ENCODE measurements at regions not wholly inside any gene's neighbourhood (a gene's known extent, or its start where the extent isn't known, plus 50 kb on each side); places are given as distances from the start of the nearest gene placed in this dataset.

- peaks cover 0 to 3% of the 10 kb centered on the region in 2 donors for H3K4me1 ChIP-seq (replicated peaks in 1 of 2)
- ATAC-seq (replicated peaks in 6 of 8), result no peak
- WGBS, 10 experiments, result 39 to 87% (median 81%) methylated on average over 2 to 6 of the region's 6 CpGs
- no peak overlapping the region for H3K4me3 ChIP-seq
- in situ Hi-C loops (cut with MboI; ENCODE audit: low pct_unique_long_range_greater_than_20kb in 2 of 9, low sequenced_read_pairs in 9 of 9, unreplicated experiment in 9 of 9), result no loop called here
- no peak overlapping the region for H3K27ac ChIP-seq
Measured at GRCh38 chr4:181468451-181468850, 774.8 kb upstream of the TENM3 start.

DNA sequence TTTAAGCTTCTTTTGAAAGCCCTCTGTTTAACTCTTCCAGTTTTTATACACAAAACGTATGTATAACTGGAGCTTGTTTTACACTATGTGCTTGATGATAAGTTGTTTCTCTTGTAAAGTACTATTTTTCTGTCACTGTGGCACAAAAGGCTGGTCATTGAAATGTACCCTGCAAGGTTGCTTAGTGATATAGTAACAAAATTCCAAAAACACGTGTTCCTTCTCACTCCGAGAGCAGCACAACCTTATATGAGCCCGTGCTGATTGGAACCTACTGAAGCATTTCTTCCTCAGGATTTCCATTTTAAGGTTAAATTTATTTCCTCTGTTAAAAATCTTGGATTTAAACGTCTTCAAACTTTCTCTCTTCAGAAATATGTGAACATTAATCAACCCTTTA lies 772.9 kb upstream of the TENM3 start:
- in situ Hi-C loops (cut with MboI; ENCODE audit: low pct_unique_long_range_greater_than_20kb in 2 of 9, low sequenced_read_pairs in 9 of 9, unreplicated experiment in 9 of 9), result no loop called here
- peaks cover 0 to 8% of the 10 kb centered on the region in 2 donors for H3K4me1 ChIP-seq (replicated peaks in 1 of 2)

GRCh38 chr4:181475359-181475758 lies 767.8 kb upstream of the TENM3 start:
- no peak overlapping the region for H3K4me3 ChIP-seq
- in situ Hi-C loops (cut with MboI; ENCODE audit: low pct_unique_long_range_greater_than_20kb in 2 of 9, low sequenced_read_pairs in 9 of 9, unreplicated experiment in 9 of 9), result no loop called here
- peaks cover 7 to 20% of the 10 kb centered on the region in 2 donors for H3K4me1 ChIP-seq (replicated peaks in 1 of 2)
- ATAC-seq (replicated peaks in 6 of 8), result peak in 3 of 8 experiments; percentile 43 to 66 (median 53)
- no peak overlapping the region for H3K27ac ChIP-seq
- 0 to 87% (median 44%) methylated on average over 1 to 3 of the region's 3 CpGs for whole genome bisulfite sequencing, 10 experiments

More for the DNA sequence above, 772.9 kb upstream of the TENM3 start:
- WGBS, 10 experiments, result 4 to 72% (median 68%) methylated on average over 2 to 5 of the region's 5 CpGs
- no peak overlapping the region for H3K27ac ChIP-seq
- no peak overlapping the region for H3K4me3 ChIP-seq
- no peak for ATAC-seq (replicated peaks in 6 of 8)

GRCh38 chr4:181475781-181476507 lies 767.3 kb upstream of the TENM3 start:
- Histone ChIP-seq H3K4me1 (replicated peaks in 1 of 2) (peaks cover 7 to 20% of the 10 kb centered on the region in 2 donors), H3K4me3 (no peak overlapping the region), H3K27ac (peak overlapping the region in 1 of 2 donors; percentile 45)
- in situ Hi-C loops (cut with MboI; ENCODE audit: low pct_unique_long_range_greater_than_20kb in 2 of 9, low sequenced_read_pairs in 9 of 9, unreplicated experiment in 9 of 9), result no loop called here
- peak in 5 of 8 experiments; percentile 27 to 96 (median 90) for ATAC-seq (replicated peaks in 6 of 8)
- 6 to 100% (median 61%) methylated on average over 1 to 10 of the region's 14 CpGs for WGBS, 10 experiments

DNA sequence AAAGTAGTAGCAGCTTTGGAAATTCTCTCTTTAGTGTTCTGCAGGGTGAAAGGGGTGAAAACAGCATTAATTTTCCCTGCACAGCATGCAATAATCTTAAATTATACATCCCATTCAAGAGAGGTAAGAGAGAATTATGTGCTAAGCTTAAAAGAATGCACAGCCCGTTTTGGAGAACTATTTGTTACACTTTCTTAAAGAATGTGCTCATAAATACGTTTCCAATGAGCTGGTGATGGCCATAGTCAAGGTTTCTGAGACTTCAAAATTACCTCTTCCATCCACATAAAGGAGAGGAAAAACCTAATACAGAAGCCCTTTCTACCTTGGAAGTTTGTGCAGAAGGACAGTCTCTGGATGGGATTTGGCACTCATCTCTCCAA lies 766.7 kb upstream of the TENM3 start:
- Histone ChIP-seq H3K4me3 (no peak overlapping the region), H3K4me1 (replicated peaks in 1 of 2) (peaks cover 7 to 20% of the 10 kb centered on the region in 2 donors), H3K27ac (no peak overlapping the region)
- WGBS, 10 experiments, result 5 to 83% (median 46%) methylated on average over 1 to 2 of the region's 2 CpGs
- no peak for ATAC-seq (replicated peaks in 6 of 8)
- in situ Hi-C loops (cut with MboI; ENCODE audit: low pct_unique_long_range_greater_than_20kb in 2 of 9, low sequenced_read_pairs in 9 of 9, unreplicated experiment in 9 of 9), result no loop called here

DNA sequence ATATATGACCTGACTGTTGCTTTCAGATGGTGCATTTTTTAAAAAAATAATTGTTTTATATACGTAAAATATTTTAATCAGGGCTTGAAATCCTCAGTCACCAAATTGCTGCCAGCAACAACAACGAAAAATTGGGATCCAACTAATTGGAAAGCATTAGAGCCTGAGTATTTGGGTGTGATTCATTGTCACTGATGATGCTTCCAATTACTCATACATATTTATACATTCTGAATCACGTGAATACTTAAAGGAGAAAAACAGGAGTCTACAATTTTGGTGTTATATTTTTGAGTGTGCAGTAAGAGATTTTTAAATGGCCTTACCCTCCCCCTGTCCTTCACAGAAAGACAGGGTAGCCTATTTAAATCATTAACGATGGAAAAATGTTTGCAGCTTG lies 765.6 kb upstream of the TENM3 start:
- ATAC-seq (replicated peaks in 6 of 8), result peak in 1 of 8 experiments; percentile 17
- WGBS, 10 experiments, result 12 to 100% (median 91%) methylated on average over 1 to 4 of the region's 4 CpGs
- no peak overlapping the region for H3K4me3 ChIP-seq
- H3K27ac ChIP-seq, result no peak overlapping the region
- in situ Hi-C loops (cut with MboI; ENCODE audit: low pct_unique_long_range_greater_than_20kb in 2 of 9, low sequenced_read_pairs in 9 of 9, unreplicated experiment in 9 of 9), result no loop called here
- peaks cover 7 to 22% of the 10 kb centered on the region in 2 donors for H3K4me1 ChIP-seq (replicated peaks in 1 of 2)

DNA sequence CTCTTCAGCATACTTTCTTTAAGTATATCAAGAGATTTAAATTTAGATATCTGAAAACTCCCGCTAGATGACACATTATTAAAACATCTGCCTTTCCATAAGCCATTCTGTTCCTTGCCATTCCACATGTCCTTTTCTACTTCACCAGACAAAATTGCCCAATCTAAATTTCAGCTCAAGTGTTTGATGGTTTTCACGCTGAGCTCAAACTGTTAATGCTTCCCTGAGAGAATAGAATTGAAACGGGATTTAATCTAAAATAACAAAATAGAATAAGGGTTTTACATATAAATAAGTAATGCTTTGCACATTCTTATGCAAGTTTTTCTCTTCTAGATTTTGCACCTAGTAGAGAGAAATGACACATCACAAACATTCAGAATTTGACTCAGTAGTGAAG lies 764.5 kb upstream of the TENM3 start:
- Histone ChIP-seq H3K27ac (no peak overlapping the region), H3K4me1 (replicated peaks in 1 of 2) (peaks cover 7 to 31% of the 10 kb centered on the region in 2 donors), H3K4me3 (no peak overlapping the region)
- ATAC-seq (replicated peaks in 6 of 8), result no peak
- in situ Hi-C loops (cut with MboI; ENCODE audit: low pct_unique_long_range_greater_than_20kb in 2 of 9, low sequenced_read_pairs in 9 of 9, unreplicated experiment in 9 of 9), result no loop called here
- 0 to 100% (median 50%) methylated on average over 1 to 3 of the region's 3 CpGs for WGBS, 10 experiments

GRCh38 chr4:181479141-181479540 lies 764.1 kb upstream of the TENM3 start:
- Histone ChIP-seq H3K4me1 (replicated peaks in 1 of 2) (peaks cover 11 to 32% of the 10 kb centered on the region in 2 donors), H3K4me3 (no peak overlapping the region), H3K27ac (no peak overlapping the region)
- ATAC-seq (replicated peaks in 6 of 8), result no peak
- in situ Hi-C loops (cut with MboI; ENCODE audit: low pct_unique_long_range_greater_than_20kb in 2 of 9, low sequenced_read_pairs in 9 of 9, unreplicated experiment in 9 of 9), result no loop called here
- WGBS, 10 experiments, result 38 to 100% (median 59%) methylated on average over 1 to 2 of the region's 2 CpGs; no CpG with 5 or more reads in 2 of the 10 experiments

DNA sequence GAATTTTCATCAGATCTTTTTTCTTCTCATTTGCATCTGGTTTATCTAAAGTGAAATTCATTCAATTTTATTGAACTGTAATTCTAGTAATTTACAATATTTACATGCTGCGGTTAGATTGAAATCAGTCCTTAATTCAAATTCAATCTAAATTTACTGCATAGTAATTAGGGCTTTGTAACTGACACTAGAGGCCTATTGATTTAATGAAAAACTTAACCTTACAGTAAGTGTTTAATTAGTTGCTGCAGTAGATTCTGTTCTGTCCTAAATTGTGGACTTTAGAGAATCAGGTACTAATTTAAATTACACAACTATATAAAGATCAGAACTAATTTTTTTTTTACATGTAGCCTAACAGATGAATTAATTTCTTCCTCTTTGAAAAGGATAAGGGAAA lies 758.8 kb upstream of the TENM3 start:
- peaks cover 3 to 12% of the 10 kb centered on the region in 2 donors for H3K4me1 ChIP-seq (replicated peaks in 1 of 2)
- H3K4me3 ChIP-seq, result no peak overlapping the region
- 0 to 100% (median 70%) methylated on average over 1 of the region's 1 CpG; no CpG with 5 or more reads in 2 of the 10 experiments for WGBS, 10 experiments
- no peak overlapping the region for H3K27ac ChIP-seq
- in situ Hi-C loops (cut with MboI; ENCODE audit: low pct_unique_long_range_greater_than_20kb in 2 of 9, low sequenced_read_pairs in 9 of 9, unreplicated experiment in 9 of 9), result no loop called here
- no peak for ATAC-seq (replicated peaks in 6 of 8)

GRCh38 chr4:181488926-181489325 lies 754.3 kb upstream of the TENM3 start:
- ATAC-seq (replicated peaks in 6 of 8), result no peak
- Histone ChIP-seq H3K27ac (no peak overlapping the region), H3K4me1 (replicated peaks in 1 of 2) (peaks cover 0 to 2% of the 10 kb centered on the region in 2 donors), H3K4me3 (no peak overlapping the region)
- in situ Hi-C loops (cut with MboI; ENCODE audit: low pct_unique_long_range_greater_than_20kb in 2 of 9, low sequenced_read_pairs in 9 of 9, unreplicated experiment in 9 of 9), result no loop called here

- no peak for ATAC-seq (replicated peaks in 6 of 8)
- no peak overlapping the region for H3K27ac ChIP-seq
- no peak overlapping the region for H3K4me3 ChIP-seq
- no peaks in the 10 kb centered on the region for H3K4me1 ChIP-seq (replicated peaks in 1 of 2)
- in situ Hi-C loops (cut with MboI; ENCODE audit: low pct_unique_long_range_greater_than_20kb in 2 of 9, low sequenced_read_pairs in 9 of 9, unreplicated experiment in 9 of 9), result no loop called here
- WGBS, 10 experiments, result 0 to 100% (median 100%) methylated on average over 1 of the region's 1 CpG; no CpG with 5 or more reads in 2 of the 10 experiments
Measured at GRCh38 chr4:181498148-181498547, 745.1 kb upstream of the TENM3 start.

DNA sequence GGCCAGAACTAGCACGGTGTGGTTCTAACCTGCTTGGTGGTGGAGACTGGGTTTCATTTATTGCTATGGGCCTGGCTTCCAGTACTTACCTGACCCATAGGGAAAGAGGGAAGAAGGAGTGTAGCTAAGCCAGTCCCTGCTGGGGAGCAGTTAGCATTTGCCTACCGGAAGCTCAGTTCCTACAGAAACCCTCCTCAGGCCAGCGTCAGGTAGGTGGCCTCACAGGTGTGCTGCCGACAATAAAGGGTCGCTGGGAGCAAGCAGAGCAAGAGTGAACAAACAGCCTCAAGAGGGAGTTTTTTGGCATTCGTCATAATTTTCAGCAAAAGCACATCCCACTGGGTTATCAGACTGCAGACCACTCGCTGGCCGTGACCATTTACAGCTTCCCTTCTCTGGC lies 740.6 kb upstream of the TENM3 start:
- Histone ChIP-seq H3K4me1 (replicated peaks in 1 of 2) (peaks cover 25 to 27% of the 10 kb centered on the region in 2 donors), H3K4me3 (no peak overlapping the region), H3K27ac (no peak overlapping the region)
- in situ Hi-C loops (cut with MboI; ENCODE audit: low pct_unique_long_range_greater_than_20kb in 2 of 9, low sequenced_read_pairs in 9 of 9, unreplicated experiment in 9 of 9), result loop anchor here in 1 of 9 experiments (25.0 kb wide), 1 partner anchor 665 kb away; no protein-coding TSS in a partner anchor
- ATAC-seq (replicated peaks in 6 of 8), result no peak
- WGBS, 10 experiments, result 0 to 100% (median 83%) methylated on average over 1 to 6 of the region's 8 CpGs; no CpG with 5 or more reads in 1 of the 10 experiments

DNA sequence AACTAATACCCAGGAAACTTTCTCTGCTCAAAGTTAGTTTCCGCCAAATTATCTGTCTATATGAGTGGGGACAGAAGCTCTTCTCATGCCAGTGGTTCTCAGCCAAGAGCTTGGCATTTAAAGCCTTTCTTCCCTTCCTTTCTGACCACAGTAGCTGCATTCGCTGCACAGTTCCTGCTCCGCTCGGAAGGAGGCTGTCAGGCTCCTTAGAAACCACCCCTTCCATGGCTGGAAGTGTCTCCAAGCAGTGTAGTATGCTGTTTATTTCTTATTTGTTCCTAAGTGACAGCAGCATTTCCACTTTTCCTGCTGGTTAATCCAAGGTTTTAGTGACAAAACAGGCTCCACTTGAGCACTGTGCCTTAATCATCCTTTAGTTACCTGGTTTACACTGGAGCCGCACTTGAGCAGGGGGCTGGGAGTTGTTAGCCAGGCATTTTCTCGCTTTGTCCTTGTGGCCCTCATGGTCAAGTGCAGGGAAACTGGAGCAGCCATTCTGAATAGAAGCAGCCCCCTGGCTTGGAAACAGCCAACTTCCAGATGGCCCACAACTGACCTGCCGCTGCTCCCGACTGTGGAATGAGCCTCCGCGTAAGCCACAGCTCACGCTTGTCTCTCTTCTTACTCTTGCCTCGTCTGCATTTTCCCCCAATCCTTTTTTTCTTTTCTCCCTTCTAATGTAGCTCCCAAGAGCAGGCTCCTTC lies 739.4 kb upstream of the TENM3 start:
- Histone ChIP-seq H3K27ac (no peak overlapping the region), H3K4me3 (no peak overlapping the region), H3K4me1 (replicated peaks in 1 of 2) (peaks cover 37 to 38% of the 10 kb centered on the region in 2 donors)
- ATAC-seq (replicated peaks in 6 of 8), result peak in 7 of 8 experiments; percentile 17 to 54 (median 37)
- WGBS, 10 experiments, result 4 to 58% (median 42%) methylated on average over 1 to 12 of the region's 12 CpGs
- in situ Hi-C loops (cut with MboI; ENCODE audit: low pct_unique_long_range_greater_than_20kb in 2 of 9, low sequenced_read_pairs in 9 of 9, unreplicated experiment in 9 of 9), result loop anchor here in 1 of 9 experiments (25.0 kb wide), 1 partner anchor 667 kb away; no protein-coding TSS in a partner anchor
